T-helper 17 cell (primary cell): ENCODE measurements at regions not wholly inside any gene's neighbourhood (a gene's known extent, or its start where the extent isn't known, plus 50 kb on each side); places are given as distances from the start of the nearest gene placed in this dataset.

Source experiments
- ATAC-seq: fragments of 150-1000 bp; cut with Tn5 transposase; 2 replicates; pipeline ENCODE4 v1.10.0; 2021; ENCODE audit warnings: mild to moderate bottlenecking, moderate library complexity
- DNase-seq, 3 donors: peaks; one replicate each; pipeline versions ENCODE4 v3.0.0 to v3.0.0-alpha.2; 2020 to 2021
- H3K9me3 ChIP-seq: one replicate; pipeline ENCODE4 v1.7.0; 2013; ENCODE audit warnings: low read length, mild to moderate bottlenecking; ENCODE audit not compliant: control insufficient read depth, poor library complexity, severe bottlenecking
- H3K27ac Mint-ChIP-seq: one replicate; pipeline ENCODE4 v1.8.0; 2022; ENCODE audit warnings: mild to moderate bottlenecking, moderate library complexity, mixed read lengths
- H3K27me3 Mint-ChIP-seq: one replicate; pipeline ENCODE4 v1.8.0; 2022; ENCODE audit warnings: mixed read lengths
- H3K36me3 Mint-ChIP-seq: one replicate; pipeline ENCODE4 v1.8.0; 2022; ENCODE audit warnings: low read depth, mixed read lengths
- H3K4me1 Mint-ChIP-seq: one replicate; pipeline ENCODE4 v1.8.0; 2022; ENCODE audit warnings: mild to moderate bottlenecking, mixed read lengths
- H3K4me3 Mint-ChIP-seq: one replicate; pipeline ENCODE4 v1.8.0; 2022; ENCODE audit warnings: mild to moderate bottlenecking, moderate library complexity, mixed read lengths

DNA sequence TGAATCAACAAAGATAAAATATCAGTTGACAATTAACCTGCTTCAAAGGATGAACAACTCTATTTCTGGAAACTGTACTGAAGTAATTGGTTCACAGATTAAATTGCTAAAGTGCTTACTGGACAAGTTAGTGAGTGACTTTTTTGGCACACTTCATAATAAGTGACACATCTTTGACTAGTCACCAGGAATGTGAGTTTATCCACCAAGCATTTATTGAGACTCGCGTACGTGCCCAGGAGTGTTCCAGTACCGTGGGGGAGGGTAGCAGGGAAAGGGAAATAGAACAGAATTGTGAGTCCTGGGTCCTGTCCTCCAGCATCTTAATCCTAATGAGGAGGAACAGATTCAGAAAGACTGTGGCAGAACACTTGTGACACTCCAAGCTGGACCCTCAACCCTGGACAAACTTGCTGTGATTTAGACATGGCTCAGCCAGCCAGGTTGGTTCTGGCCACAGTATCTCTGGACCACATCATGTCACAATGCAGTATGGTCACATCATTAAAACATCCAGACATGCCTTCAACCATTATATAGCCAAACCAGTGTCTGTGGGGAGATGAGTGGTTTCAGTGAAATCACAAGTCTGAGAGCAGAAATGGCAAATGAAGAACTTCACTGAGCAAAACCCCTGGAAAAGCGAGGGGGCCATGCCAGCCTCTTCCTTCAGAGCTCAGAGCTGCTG is 623.1 kb downstream of the BNC2 start:
- Mint-ChIP-seq H3K4me1 (no peaks in the 10 kb centered on the region), H3K4me3 (no peak overlapping the region), H3K27ac (no peak overlapping the region), H3K36me3 (no peaks in the 10 kb centered on the region), H3K27me3 (no peaks in the 10 kb centered on the region)
- no peak for DNase-seq
- no peak for ATAC-seq
- no peaks in the 10 kb centered on the region for H3K9me3 ChIP-seq

DNA sequence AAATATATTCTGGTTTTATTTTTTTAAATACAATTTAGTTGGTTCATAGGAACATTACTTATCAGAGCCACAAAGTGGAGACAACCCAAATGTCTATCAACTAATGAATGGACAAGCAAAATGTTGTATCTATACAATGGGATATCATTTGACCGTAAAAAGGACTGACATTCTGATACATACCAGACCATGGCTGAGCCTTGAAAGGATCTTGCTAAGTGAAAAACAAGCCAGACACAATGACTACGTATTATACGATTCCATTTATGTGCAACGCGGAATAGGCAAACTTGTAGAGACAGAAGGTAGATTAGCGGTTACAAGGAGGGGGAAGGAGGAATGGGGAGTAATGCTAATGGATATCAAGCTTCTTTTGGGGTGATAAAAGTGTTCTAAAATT is 621.6 kb downstream of the BNC2 start:
- no peak for ATAC-seq
- H3K36me3 Mint-ChIP-seq: no peaks in the 10 kb centered on the region
- H3K27ac Mint-ChIP-seq: no peak overlapping the region

GRCh38 chr9:16252616-16253015 is 617.9 kb downstream of the BNC2 start:
- DNase-seq: no peak
- H3K4me1 Mint-ChIP-seq: no peaks in the 10 kb centered on the region
- no peaks in the 10 kb centered on the region for H3K36me3 Mint-ChIP-seq
- H3K27me3 Mint-ChIP-seq: no peaks in the 10 kb centered on the region
- ATAC-seq: no peak
- H3K27ac Mint-ChIP-seq: no peak overlapping the region
- peaks cover 2% of the 10 kb centered on the region for H3K9me3 ChIP-seq
- no peak overlapping the region for H3K4me3 Mint-ChIP-seq

More for the DNA sequence above, 621.6 kb downstream of the BNC2 start:
- H3K9me3 ChIP-seq: no peaks in the 10 kb centered on the region
- no peak for DNase-seq
- H3K27me3 Mint-ChIP-seq: no peaks in the 10 kb centered on the region
- no peaks in the 10 kb centered on the region for H3K4me1 Mint-ChIP-seq
- H3K4me3 Mint-ChIP-seq: no peak overlapping the region

DNA sequence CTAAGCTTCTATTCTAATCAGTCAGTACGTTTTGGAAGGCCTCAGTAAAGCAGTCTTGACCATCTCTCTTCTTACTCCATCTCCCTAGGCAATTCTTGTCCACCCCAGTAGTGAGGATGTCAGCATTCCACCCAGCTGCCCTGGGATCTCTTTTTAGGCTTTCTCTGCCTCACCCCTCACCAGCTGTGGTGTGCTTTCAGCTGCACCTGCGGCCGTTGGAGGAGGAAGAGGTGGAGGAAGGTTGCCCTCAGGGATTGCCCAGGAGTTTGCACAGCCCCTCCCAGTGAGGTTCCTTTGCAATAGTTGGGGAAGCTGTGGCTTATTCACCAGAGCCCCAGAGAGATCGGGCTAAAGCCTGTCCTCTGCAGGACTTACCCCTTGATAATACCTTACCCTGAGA is 615.8 kb downstream of the BNC2 start:
- no peaks in the 10 kb centered on the region for H3K27me3 Mint-ChIP-seq
- no peak for ATAC-seq
- H3K27ac Mint-ChIP-seq: no peak overlapping the region
- no peaks in the 10 kb centered on the region for H3K4me1 Mint-ChIP-seq
- peaks cover 2% of the 10 kb centered on the region for H3K9me3 ChIP-seq
- no peak overlapping the region for H3K4me3 Mint-ChIP-seq
- no peak for DNase-seq
- no peaks in the 10 kb centered on the region for H3K36me3 Mint-ChIP-seq

GRCh38 chr9:16255217-16255616 is 615.3 kb downstream of the BNC2 start:
- Mint-ChIP-seq H3K27me3 (no peaks in the 10 kb centered on the region), H3K4me3 (no peak overlapping the region), H3K4me1 (no peaks in the 10 kb centered on the region), H3K27ac (no peak overlapping the region), H3K36me3 (no peaks in the 10 kb centered on the region)
- ATAC-seq: no peak
- H3K9me3 ChIP-seq: peaks cover 2% of the 10 kb centered on the region
- no peak for DNase-seq

- H3K36me3 Mint-ChIP-seq: no peaks in the 10 kb centered on the region
These were observed 612.9 kb downstream of the BNC2 start for GRCh38 chr9:16257604-16258003.

DNA sequence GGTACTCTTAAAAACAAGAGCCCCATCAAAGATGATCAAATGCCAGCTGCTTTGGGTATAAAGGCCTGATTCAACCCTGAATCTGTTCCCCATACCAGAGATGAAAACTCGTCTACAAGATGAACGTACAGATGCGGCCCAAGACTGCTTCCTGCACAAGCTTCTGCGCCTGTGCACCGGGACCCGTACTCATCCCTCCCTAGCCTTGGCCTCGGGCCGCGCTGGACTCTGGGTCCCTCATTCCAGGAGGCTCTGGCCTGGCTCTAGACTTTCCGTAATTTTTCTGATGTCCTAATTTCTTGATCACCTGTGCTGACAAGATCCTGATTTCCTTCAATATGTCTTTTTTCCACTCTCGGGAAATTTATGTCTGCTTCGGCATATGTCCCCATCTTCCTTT is 612.3 kb downstream of the BNC2 start:
- H3K4me1 Mint-ChIP-seq: no peaks in the 10 kb centered on the region
- ATAC-seq (no peak), DNase-seq (no peak)
- no peaks in the 10 kb centered on the region for H3K36me3 Mint-ChIP-seq
- no peak overlapping the region for H3K4me3 Mint-ChIP-seq
- H3K9me3 ChIP-seq: peaks cover 2% of the 10 kb centered on the region
- H3K27ac Mint-ChIP-seq: no peak overlapping the region
- H3K27me3 Mint-ChIP-seq: no peaks in the 10 kb centered on the region

More at GRCh38 chr9:16257604-16258003, 612.9 kb downstream of the BNC2 start:
- H3K4me3 Mint-ChIP-seq: no peak overlapping the region
- no peak for ATAC-seq
- no peaks in the 10 kb centered on the region for H3K27me3 Mint-ChIP-seq
- peaks cover 2% of the 10 kb centered on the region for H3K9me3 ChIP-seq
- no peak for DNase-seq
- H3K4me1 Mint-ChIP-seq: no peaks in the 10 kb centered on the region
- H3K27ac Mint-ChIP-seq: no peak overlapping the region

DNA sequence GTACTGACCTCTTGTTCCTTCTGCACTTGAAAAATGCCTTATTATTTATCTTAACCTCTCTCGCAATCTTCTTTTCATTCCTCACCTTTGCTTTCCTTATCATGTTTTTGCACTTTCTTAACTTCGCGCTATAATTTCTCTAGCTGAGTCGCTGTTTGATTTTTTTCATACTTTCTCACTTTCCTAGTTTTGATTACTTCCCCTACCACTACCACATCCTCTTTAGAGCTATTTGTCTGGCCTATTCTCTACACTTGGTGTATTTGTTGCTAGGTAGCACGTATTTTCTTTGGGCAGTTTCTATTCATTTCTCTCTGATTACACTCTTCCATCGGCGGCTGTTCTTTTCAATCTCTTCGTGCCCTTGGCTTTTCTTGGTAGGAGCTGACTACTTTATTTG is 611.8 kb downstream of the BNC2 start:
- DNase-seq (no peak), ATAC-seq (no peak)
- peaks cover 2% of the 10 kb centered on the region for H3K9me3 ChIP-seq
- Mint-ChIP-seq H3K4me1 (no peaks in the 10 kb centered on the region), H3K36me3 (no peaks in the 10 kb centered on the region), H3K4me3 (no peak overlapping the region), H3K27ac (no peak overlapping the region), H3K27me3 (no peaks in the 10 kb centered on the region)

GRCh38 chr9:16262477-16263261 is 607.8 kb downstream of the BNC2 start:
- H3K36me3 Mint-ChIP-seq: no peaks in the 10 kb centered on the region
- no peak overlapping the region for H3K4me3 Mint-ChIP-seq
- DNase-seq (no peak), ATAC-seq (no peak)
- H3K27ac Mint-ChIP-seq: no peak overlapping the region
- H3K27me3 Mint-ChIP-seq: no peaks in the 10 kb centered on the region
- no peaks in the 10 kb centered on the region for H3K4me1 Mint-ChIP-seq
- no peaks in the 10 kb centered on the region for H3K9me3 ChIP-seq

- Mint-ChIP-seq H3K27me3 (no peaks in the 10 kb centered on the region), H3K4me3 (no peak overlapping the region), H3K27ac (no peak overlapping the region), H3K36me3 (no peaks in the 10 kb centered on the region), H3K4me1 (no peaks in the 10 kb centered on the region)
- ATAC-seq (no peak), DNase-seq (no peak)
- H3K9me3 ChIP-seq: no peaks in the 10 kb centered on the region
These were observed 604.8 kb downstream of the BNC2 start for GRCh38 chr9:16265688-16266087.

DNA sequence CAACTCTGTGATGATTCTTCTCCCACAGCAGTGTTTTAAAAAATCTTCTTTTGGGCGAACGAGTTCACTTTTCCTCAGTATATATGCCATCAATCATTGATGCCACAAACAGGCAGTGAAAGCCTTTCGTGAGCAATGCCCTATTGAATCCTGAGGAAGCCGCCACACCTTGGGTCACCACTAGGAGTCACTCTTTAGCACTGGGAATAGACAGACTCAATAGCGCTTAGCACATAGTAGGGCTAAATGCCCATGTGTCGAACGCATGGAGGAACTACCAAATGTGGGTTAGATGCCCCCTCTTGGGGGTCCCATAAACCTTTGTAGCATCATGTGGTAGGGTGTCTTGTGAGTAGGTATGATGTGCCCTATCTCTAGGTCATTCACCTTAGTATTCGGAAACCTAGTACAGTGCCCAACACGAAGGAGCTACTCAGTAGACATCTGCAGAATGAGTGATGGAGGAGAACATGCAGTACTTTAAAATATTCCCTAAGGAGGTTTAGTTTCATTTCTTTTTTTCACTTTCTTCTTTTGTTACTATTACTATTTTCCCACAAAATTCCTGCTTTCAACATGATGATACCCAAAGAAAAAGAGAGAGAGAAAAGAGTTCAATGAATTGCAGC is 603.7 kb downstream of the BNC2 start:
- H3K4me3 Mint-ChIP-seq: no peak overlapping the region
- ATAC-seq (no peak), DNase-seq (no peak)
- H3K36me3 Mint-ChIP-seq: no peaks in the 10 kb centered on the region
- H3K4me1 Mint-ChIP-seq: no peaks in the 10 kb centered on the region
- H3K27me3 Mint-ChIP-seq: no peaks in the 10 kb centered on the region
- H3K9me3 ChIP-seq: no peaks in the 10 kb centered on the region
- H3K27ac Mint-ChIP-seq: no peak overlapping the region

DNA sequence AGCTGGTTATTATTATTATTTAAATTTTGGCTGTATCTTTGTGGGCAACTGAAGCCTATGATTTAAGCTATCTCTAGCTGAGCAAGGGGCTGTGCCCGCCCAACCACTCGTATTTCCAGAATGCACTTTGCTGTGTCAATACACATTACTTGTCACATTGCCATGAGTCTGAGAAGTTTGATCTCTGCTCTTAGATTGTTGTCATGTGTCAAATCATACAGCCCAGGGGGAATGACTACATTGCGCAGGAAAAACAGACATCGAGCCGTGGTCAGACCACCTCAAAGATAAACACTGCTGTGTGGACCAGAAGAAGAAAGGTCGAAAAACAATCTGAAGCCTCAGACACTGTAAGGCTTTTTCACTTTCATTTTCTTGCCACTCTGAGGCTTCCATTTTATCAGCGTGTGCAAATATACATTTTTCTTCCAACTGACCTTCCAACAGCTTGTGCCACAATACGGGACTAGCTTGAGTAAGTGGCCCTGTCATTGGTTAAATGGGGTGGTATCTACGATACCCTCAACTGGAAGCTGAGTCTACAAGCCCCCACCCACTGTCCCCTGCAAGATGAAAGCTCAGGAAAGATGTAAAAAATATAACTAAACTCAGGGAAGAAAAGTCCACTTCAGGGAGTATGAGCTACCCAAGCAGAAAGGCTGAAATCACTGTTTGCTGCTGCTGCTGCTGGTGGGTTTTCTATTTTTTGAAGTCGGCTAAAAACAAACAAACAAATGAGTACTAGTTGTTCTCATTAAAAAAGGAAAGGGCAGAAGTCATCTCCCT is 603.0 kb downstream of the BNC2 start:
- Mint-ChIP-seq H3K4me3 (no peak overlapping the region), H3K36me3 (no peaks in the 10 kb centered on the region), H3K4me1 (no peaks in the 10 kb centered on the region), H3K27me3 (no peaks in the 10 kb centered on the region), H3K27ac (no peak overlapping the region)
- H3K9me3 ChIP-seq: no peaks in the 10 kb centered on the region
- no peak for DNase-seq
- no peak for ATAC-seq
